ENCODE measurements at regions not wholly inside any gene's neighbourhood (a gene's known extent, or its start where the extent isn't known, plus 50 kb on each side); places are given as distances from the start of the nearest gene placed in this dataset.

- TF ChIP-seq CTCF (IDR thresholded peaks at IDR 0.05) = no peak
- no peak for TF ChIP-seq POLR2A (IDR thresholded peaks at IDR 0.05)
Measured at GRCh38 chr16:66070140-66070917, 296.2 kb upstream of the CDH5 start.
